HG02970 (cell line): ENCODE measurements at regions not wholly inside any gene's neighbourhood (a gene's known extent, or its start where the extent isn't known, plus 50 kb on each side); places are given as distances from the start of the nearest gene placed in this dataset.

Experiments used
- ATAC-seq: cut with Tn5 transposase; IDR thresholded peaks from one replicate; pipeline ENCODE4 v1.9.1; 2021; ENCODE audit warnings: mild to moderate bottlenecking, moderate library complexity, moderate number of reproducible peaks; ENCODE audit not compliant: unreplicated experiment, low FRiP score

DNA sequence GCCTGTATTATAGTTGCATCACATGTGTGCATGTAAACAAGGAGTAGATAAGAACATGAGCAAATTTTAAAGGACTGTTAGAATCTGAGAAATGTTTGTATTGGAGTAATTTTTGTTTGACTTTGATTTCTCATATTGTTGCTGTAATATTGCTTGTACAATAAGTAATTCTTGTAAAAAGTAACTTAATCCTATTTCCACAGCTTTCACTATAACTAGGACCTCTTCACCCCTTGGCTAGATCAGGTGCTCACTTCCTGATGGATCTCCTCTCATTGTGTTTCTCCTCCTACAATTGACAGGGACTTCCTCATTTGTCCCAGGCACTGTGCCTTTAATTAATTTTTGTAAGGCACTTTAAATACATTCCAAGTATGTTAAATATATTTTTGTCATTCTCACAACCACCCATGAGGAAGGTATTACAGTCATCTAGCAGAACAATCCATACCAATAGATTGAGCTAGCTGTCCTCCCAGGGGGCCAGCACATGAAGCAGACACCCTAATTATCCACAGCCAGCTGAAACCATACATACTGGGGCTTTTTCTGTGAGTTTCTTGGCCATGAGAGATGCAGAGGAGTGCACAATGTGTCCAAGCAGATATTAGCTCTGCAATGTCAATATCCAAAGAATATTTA, 359.5 kb upstream of the ACVR2A start:
- no peak for ATAC-seq

DNA sequence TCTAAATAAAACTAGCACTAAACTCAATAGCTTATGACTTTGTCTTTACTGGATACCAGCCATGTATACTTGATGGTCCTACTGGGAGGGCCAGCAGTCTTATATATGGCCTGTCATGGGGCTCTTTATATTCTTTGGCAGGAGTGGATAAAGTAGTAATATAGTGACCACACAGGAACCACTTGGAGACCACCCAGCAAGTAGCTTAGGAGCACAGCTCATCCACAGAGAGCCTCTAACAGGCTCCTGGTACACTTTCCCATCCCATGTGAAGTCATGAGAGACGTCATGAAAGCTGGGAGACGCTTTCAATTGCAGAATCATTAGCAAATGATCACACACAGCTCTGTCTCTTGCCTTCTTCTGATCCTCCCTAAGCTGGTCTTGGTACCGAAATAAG, 360.9 kb upstream of the ACVR2A start:
- no peak for ATAC-seq

DNA sequence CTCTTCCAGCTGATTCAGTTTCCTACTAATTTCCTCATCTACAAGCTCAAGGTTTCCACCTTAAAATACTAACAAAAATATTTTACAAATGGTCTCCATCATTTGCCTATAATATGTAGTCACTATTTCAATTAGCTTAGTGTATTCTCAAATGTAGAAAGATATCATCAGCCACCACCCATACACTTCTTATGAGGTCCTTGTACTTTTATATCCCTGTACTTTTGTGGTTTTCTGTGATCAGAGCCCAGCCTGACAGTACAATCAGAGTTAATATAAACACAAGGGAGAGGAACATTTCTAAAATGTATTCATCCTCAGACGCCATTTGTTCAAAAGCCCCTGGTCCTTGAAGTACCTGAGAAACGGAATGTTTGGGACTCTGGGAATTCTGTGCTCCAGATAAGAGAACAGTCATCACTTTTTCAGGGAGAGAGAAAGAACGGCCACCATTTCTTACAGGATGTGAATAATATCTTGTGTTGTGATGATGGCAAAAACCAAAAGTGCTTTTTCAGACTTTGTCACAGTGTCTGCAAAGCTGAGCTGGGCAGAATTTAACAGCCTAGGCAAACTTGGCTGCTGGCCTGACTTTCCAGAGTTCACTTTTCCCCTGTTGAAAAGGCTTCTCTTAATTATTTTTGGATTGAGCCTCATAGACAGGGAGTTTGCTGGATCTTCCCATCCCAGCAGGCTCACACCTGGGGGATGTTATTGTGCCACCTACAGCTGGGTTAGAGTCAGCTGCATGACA, 361.7 kb upstream of the ACVR2A start:
- no peak for ATAC-seq

DNA sequence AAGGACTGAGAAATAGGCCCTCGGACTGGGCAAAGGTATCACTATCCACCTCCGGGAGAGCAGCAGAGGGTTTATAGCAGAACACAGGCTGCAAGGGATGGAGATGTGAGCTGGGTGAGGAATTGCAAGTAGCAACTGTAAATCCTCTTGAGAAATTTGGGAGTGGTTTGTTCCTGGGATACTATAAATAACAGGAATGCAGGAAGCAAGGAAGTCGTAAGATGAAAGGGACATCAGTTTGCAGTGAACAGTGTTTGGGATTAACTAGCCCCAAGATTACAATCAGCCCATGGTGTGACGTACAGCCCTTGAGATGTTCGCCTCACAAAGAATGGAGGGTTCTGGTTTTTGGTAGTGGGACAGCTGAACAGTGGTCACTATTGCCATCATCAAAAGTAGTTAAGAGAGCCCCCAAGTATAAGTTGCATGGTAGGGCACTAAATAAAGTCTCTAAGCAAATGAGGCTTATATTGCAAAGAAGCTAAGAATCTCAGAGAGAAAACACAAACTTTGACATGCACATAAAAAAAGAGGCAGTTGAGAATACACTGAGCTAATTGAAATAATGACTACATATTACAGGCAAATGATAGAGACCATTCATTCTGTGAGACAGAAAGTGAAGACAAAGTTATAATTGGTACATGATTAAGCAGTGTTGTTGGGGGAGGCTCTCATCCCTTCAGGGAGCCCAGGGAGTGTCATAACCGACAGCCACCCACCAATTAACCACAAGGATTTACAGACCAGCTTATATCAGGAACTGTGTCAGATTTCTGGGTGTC, 362.5 kb upstream of the ACVR2A start:
- ATAC-seq, result no peak

DNA sequence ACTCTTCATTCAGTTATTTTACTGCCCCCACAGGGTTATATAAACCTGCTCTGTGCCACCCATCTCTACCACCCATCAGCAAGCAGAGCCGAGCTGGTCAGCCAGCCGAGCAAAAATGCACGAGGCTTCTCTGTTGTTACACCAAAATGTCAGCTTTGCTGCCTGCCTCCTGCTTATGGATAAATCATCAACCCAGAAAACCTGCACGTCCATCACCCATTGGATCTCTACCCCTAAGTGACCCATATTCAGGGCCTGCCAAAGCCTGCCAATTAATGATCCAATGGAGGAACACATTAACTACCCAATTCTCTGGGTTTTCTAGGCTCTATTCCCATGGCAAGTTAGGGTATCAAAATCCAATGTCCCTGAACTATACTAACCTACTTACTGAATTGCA, 365.5 kb upstream of the ACVR2A start:
- no peak for ATAC-seq

DNA sequence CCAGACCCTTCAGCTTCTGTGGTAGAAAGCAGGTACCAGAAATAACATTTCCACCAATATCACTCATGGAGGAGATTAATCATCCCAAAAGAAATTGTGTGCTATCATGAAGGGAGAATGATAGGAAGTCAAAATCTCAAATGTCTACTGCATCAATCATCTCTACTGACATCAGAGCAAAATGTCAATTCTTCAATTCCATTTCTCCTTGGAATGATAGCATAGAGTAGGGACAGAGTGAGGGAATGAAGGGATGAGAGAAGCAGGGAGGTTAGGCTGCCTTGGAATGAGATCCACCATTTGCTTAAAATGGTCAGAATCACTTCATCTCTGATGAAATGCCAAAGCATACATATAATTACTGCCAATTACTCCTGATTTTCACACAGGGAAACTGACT, 371.8 kb upstream of the ACVR2A start:
- ATAC-seq, result no peak

DNA sequence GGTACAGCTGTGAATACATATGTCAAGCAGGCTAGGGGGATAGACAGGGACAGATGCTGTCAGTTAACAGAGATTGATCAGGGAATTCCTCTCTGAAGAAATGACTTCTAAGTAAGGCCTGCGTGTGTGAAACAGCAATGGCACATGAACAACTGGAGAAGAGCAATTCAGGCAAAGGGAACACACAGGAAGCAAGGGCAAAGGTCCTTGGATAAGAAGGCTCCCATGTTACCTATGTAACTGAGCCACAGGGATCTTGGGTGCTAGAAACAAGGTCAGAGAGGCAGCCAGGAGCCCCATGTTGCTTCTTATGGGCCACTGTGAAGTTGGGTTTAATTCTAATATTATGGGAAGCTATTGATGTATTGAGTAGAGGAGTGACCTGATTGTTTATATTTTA, 373.7 kb upstream of the ACVR2A start:
- ATAC-seq, result no peak

DNA sequence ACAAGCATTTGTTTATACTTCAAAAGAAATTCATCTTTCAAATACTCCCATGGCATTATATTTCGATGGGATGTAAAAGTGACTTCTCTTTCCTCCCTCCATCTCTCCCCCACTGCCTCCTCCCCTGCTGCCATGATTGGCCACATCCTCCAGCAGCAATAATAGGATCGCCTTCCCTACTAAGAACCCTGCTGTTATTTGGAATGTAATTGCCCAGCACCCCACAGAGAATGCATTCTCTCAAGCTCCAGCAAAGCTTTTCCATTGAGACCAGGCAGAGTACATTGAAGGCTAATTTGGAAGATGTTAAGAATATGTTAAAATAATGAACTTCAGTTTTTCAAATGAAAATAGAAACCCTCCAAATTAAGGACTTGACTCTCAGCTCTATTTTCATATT, 375.4 kb upstream of the ACVR2A start:
- ATAC-seq, result no peak

DNA sequence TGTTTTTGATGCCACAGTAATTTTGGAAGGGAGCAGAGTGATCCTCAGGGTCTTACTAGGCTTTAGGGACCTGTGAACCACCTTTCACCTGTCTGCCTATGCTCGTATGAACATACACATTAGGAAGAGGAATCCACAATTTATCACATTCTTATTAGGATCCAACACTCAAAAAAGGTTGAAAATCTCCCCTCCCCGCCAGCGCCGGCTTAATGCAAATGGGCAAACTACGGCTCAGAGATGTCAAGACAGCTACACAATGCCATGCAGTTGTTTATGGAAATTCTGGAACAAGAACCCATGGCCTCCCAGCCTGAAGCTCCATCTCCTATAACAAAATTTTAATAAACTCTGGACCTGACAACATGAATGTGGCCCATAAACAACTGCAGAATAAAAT, 375.9 kb upstream of the ACVR2A start:
- no peak for ATAC-seq

DNA sequence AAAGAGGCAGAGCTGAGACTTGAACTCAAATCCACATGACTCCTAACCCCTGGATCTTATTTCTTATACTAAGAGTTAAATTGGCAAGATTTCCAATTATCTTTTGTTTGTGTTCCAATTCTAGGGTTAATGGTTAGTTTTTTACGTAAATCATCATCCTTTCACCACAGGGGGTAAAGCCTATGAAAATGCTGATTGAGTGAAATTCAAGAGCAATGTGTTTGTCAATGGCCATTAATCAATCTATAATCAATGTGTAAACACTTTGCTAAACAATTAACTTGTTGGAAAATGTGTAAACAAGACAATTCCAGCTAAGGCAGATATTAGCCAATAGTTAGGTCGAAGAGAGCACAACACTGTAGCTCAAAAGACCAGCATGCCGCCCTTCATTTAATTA, 376.5 kb upstream of the ACVR2A start:
- no peak for ATAC-seq

DNA sequence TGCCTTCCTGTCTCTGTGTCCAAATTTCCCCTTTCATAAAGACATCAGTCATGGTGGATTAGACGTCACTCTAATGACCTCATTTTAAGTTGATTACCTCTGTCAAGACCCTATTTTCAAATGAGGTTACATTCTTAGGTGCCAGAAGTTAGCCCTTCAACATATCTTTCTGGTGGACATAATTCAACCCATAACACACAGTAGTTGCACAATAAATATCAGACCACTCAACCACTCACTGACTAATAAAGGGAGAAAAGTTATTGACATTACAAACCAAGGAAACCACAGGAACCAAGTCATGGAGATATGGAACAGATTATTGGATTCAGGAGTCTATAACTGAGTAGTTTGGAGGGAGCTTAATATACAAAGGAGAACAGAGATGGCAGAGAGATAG, 377.4 kb upstream of the ACVR2A start:
- ATAC-seq, result no peak

DNA sequence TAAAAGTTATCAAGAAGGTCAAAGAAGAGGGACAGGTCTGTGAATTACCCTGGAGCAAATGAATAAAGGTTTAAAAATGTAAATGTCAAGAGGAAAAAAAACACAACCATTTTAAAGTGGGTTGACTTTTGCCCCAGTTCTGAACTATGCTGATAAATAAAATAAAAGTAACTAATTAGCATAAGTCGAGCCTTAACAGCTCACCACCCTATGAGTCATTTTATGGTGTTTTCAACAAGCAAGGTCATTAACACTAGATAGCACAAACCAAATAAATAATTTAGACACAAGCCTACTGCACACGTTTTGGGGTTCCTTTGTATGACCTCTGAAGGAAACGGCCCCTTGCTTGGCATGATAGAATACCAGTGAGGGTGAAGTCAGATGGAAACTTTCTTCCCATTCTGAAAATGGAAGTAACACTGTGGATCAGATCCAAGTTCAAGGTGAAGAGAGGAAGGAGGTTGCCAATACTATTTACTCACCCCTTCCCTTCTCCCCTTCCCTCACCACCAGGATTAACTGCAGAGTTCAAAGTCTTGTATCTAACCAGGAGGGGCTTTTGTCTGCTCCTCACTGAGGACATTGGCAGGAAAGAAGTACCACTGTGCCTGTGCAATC, 380.0 kb upstream of the ACVR2A start:
- no peak for ATAC-seq

DNA sequence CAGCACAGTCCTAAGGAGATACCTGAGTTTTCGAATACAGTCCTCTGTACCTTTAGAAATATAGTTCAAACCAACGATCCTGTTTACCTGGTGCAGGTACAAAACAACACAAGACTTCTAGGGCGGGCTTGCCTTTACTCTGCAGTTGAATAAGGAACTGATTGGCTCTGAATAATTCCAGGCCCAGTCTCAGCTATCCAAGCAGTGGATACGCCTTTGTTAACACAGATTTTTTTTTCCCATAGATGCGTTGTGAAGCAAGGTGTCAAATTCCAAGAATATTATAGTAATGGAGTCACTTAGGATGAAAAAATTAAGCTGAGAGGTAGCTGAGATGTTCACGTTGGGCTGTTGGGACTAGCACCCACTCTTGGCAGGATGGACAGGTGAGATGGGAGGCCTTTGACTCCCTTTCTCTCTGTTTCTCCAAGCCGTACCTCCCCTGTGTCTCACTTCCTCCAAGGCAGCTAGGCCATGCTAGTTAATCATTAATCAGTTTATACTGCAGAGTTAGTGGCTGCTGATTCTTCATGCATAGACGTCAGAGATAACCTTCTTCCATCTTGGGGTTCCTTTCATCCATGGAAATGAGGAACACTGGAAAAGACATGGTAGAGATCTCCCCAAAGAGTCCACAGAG, 380.8 kb upstream of the ACVR2A start:
- ATAC-seq, result peak; percentile 90

DNA sequence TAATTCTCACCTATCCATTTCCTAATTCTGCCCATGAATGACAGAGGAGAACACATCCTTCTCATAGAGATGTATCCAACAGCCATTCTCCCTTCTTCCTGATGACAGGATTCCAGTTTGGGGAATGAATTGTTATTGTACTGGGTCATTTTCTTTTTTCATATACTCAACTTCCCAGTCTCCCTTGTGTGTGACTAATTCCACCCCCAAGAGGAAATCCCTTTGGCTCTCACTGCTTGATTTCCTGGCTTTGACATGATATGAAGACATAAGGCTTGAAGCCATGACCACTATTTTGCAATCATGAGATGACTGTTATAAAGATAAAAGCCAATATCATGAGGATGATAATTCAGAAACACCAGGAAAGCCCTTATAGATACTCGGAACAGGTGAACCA, 384.7 kb upstream of the ACVR2A start:
- ATAC-seq, result no peak

DNA sequence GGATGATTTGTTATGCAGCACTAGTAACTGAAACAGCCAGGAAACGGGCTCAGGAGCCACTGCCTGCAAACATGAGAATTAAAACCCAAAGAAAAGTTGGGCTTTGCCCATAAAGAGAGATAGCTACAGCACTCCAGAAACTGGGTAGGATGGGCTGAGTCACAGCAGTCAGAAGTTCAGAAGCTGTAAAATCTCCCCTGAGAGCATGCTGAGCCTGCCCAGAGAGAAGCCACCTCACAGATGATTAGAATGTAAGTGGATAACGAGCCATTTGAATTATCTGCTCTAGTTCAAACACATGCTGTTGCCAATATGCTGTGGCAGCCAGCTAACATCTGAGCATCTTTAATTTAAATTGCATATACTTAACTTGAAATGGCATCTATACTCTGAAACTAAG, 388.1 kb upstream of the ACVR2A start:
- ATAC-seq, result no peak

DNA sequence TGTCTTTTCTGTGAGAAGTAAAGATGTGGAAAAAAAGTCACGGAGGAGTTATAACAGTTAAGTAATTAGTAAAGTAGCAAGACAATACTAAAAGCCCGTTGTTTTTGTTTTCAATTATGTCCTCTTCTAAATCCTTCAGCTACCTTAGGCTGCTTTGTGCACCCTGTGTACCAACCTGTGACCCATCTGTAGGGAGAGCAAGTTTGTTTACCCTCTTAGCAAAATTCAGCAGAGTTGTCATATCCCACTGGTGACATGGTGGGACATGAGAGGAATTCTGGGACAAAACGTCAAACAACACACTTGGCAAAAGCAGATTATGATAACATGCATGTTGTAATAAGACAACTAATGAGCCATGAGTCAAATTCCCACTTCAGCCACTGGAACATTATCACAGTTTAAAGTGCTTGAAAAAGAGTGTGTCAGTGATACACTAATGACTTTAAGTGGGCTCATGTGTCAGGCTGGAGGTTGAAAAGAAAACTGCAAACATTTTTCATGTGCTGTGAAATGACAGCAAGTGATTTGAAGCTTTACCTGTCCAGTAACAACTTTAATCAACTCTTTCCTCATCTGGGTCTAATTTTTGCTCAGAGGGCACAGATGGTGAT, 392.8 kb upstream of the ACVR2A start:
- no peak for ATAC-seq

DNA sequence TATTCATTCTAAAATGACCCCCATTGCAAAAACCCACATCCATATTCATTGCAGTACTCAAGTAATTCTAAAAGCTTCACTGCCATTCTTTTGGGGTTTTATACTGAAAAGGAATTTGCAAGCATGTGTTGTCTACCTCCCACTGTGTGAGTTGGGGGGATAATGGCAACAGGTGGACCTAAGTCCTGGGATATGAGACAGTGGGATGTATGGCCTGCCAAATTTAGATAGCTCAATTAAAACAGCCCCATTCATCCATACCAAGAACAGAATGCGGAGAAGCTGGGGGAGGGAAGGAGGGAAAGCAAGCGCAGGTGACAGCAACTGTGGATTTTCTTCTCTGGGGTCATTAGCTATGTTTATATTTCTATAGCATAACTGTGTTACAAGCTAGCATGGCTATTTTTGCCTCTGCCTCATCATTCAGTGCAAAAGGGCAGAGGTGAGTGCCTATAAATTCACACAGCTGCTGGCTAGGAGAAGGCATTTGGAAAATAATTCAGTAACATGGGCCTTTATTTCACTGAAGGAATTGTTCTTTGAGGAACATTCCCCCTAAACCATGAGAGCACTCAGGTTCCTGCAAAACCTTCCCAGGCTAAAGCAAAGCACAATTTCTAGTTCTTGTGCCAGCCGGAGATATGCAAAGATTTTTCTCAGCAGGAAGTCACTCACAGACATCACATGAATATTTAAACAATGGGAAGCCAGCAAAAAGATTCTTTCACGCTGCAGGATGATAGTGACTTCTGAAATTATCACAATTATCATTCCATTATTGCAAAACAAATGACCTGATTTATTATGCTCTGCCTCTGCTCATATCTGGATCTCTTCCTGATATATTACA, 393.9 kb upstream of the ACVR2A start:
- ATAC-seq, result no peak

DNA sequence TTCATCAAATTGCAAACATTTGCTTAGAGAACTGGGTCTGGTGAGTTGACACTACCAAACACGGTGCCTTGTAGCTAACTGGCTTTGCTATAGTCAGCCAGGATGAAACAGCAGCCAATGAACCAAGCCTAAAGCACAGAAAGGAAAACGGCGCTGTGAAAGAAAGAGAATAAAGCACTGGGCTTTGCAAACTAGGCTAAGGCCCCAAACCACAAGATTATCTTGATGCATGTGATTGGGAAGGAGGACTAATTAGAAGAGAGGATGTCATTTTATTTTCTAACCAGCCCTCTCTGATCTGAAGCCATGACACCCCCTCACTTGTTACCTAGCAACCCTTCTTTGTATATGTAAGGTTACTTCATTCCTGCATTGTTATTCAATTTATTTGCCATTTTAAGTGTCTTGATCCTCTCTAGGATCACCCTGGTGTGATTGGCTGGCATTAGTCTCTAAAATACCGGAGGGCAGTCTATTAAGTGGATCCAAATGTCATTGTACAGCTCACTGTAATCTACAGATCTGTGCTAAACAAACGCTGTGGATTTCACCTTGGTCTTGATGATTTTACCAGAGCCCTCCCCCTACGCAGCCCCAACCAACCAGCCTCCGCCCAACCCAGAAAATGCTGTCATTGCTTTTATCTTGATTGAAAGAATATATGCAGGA, 395.4 kb upstream of the ACVR2A start:
- ATAC-seq, result no peak

DNA sequence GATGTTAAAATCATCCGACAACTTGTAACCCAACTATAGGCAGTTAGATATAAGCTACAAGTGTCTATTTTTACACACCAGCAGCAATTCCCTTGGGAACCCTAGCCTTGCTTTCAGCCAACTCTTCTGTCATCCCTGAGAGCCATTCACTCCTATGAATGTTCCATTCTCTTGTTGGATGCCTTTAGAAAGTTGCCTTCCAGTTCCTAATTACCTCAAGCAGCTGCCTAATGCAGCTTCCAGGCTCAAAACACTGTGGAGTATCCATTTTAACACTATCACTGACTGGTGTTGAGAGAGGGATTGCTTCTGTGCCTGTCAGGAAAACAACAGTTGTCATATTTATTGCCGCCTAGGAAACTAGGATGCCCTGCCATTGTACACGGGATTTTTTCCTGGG, 402.0 kb upstream of the ACVR2A start:
- ATAC-seq, result no peak
